Muscle of leg (tissue), 3 donors: ENCODE measurements at regions not wholly inside any gene's neighbourhood (a gene's known extent, or its start where the extent isn't known, plus 50 kb on each side); places are given as distances from the start of the nearest gene placed in this dataset.

ENCODE experiments used
- DNase-seq: peaks from one replicate; pipeline ENCODE4 v3.0.0; 2013
- H3K27ac ChIP-seq: one replicate; pipeline ENCODE4 v1.5.1; 2013; ENCODE audit warnings: mild to moderate bottlenecking, low read length, control low read depth
- H3K27me3 ChIP-seq: one replicate; pipeline ENCODE4 v1.6.1; 2013; ENCODE audit warnings: low read length; ENCODE audit not compliant: control insufficient read depth, insufficient read depth
- H3K36me3 ChIP-seq: one replicate; pipeline ENCODE4 v1.6.1; 2013; ENCODE audit warnings: low read length; ENCODE audit not compliant: control insufficient read depth, insufficient read depth
- H3K4me1 ChIP-seq: one replicate; pipeline ENCODE4 v1.6.1; 2013; ENCODE audit warnings: low read length; ENCODE audit not compliant: control insufficient read depth, insufficient read depth
- H3K4me3 ChIP-seq: one replicate; pipeline ENCODE4 v1.5.1; 2013; ENCODE audit warnings: low read length, control low read depth
- H3K9me3 ChIP-seq: replicated peaks from 2 replicates; pipeline ENCODE4 v1.6.1; 2013; ENCODE audit warnings: low read depth, low read length; ENCODE audit not compliant: control insufficient read depth
- WGBS: methylation state at CpG from one replicate; pipeline ENCODE4 v1.1.5; 2013; ENCODE audit warnings: missing lambda C conversion rate; ENCODE audit not compliant: insufficient coverage; 5-methylcytosine and 5-hydroxymethylcytosine counted together

GRCh38 chrX:36640232-36640631 is 367.9 kb upstream of the FAM47C start:
- Histone ChIP-seq H3K36me3 (no peaks in the 10 kb centered on the region), H3K9me3 (no peaks in the 10 kb centered on the region), H3K27me3 (peaks cover 9% of the 10 kb centered on the region), H3K27ac (no peak overlapping the region), H3K4me3 (no peak overlapping the region), H3K4me1 (no peaks in the 10 kb centered on the region)
- 71% methylated on average over 2 of the region's 4 CpGs for WGBS
- no peak for DNase-seq

- H3K27ac ChIP-seq = no peak overlapping the region
- no peak for DNase-seq
- H3K9me3 ChIP-seq = no peaks in the 10 kb centered on the region
- 80% methylated on average over 2 of the region's 3 CpGs for WGBS
- H3K27me3 ChIP-seq = peaks cover 9% of the 10 kb centered on the region
- no peak overlapping the region for H3K4me3 ChIP-seq
- H3K36me3 ChIP-seq = no peaks in the 10 kb centered on the region
- H3K4me1 ChIP-seq = no peaks in the 10 kb centered on the region
Measured at GRCh38 chrX:36642052-36642451, 366.1 kb upstream of the FAM47C start.

GRCh38 chrX:36650622-36651021 is 357.5 kb upstream of the FAM47C start:
- no peaks in the 10 kb centered on the region for H3K9me3 ChIP-seq
- no peaks in the 10 kb centered on the region for H3K4me1 ChIP-seq
- no peak overlapping the region for H3K4me3 ChIP-seq
- H3K27me3 ChIP-seq = peaks cover 2% of the 10 kb centered on the region
- peak; percentile 0 for DNase-seq
- no peaks in the 10 kb centered on the region for H3K36me3 ChIP-seq
- no peak overlapping the region for H3K27ac ChIP-seq
- WGBS = no CpG with 5 or more reads among the region's 3 CpGs

- no peak for DNase-seq
- Histone ChIP-seq H3K9me3 (no peaks in the 10 kb centered on the region), H3K4me1 (no peaks in the 10 kb centered on the region), H3K36me3 (no peaks in the 10 kb centered on the region), H3K4me3 (no peak overlapping the region), H3K27me3 (peaks cover 4% of the 10 kb centered on the region), H3K27ac (no peak overlapping the region)
- WGBS = no CpG with 5 or more reads among the region's 1 CpG
Measured at GRCh38 chrX:36683507-36683906, 324.7 kb upstream of the FAM47C start.

GRCh38 chrX:36684053-36684452 is 324.1 kb upstream of the FAM47C start:
- peaks cover 8% of the 10 kb centered on the region for H3K27me3 ChIP-seq
- H3K9me3 ChIP-seq = no peaks in the 10 kb centered on the region
- DNase-seq = no peak
- no peaks in the 10 kb centered on the region for H3K36me3 ChIP-seq
- no peak overlapping the region for H3K4me3 ChIP-seq
- H3K27ac ChIP-seq = no peak overlapping the region
- no peaks in the 10 kb centered on the region for H3K4me1 ChIP-seq

- Histone ChIP-seq H3K4me3 (no peak overlapping the region), H3K27me3 (peaks cover 19% of the 10 kb centered on the region), H3K36me3 (no peaks in the 10 kb centered on the region), H3K27ac (no peak overlapping the region), H3K4me1 (no peaks in the 10 kb centered on the region), H3K9me3 (no peaks in the 10 kb centered on the region)
- WGBS = 61% methylated on average over 2 of the region's 3 CpGs
- no peak for DNase-seq
Measured at GRCh38 chrX:36721990-36722389, 286.2 kb upstream of the FAM47C start.

GRCh38 chrX:36753602-36754001 is 254.6 kb upstream of the FAM47C start:
- H3K27me3 ChIP-seq = peaks cover 8% of the 10 kb centered on the region
- H3K9me3 ChIP-seq = no peaks in the 10 kb centered on the region
- 63% methylated on average over 2 of the region's 2 CpGs for WGBS
- DNase-seq = no peak
- no peaks in the 10 kb centered on the region for H3K36me3 ChIP-seq
- H3K4me1 ChIP-seq = no peaks in the 10 kb centered on the region
- H3K4me3 ChIP-seq = no peak overlapping the region
- no peak overlapping the region for H3K27ac ChIP-seq

GRCh38 chrX:36787752-36788151 is 220.4 kb upstream of the FAM47C start:
- Histone ChIP-seq H3K4me1 (no peaks in the 10 kb centered on the region), H3K27ac (no peak overlapping the region), H3K27me3 (peaks cover 8% of the 10 kb centered on the region), H3K36me3 (no peaks in the 10 kb centered on the region), H3K9me3 (no peaks in the 10 kb centered on the region), H3K4me3 (no peak overlapping the region)
- no peak for DNase-seq
- 56% methylated on average over 1 of the region's 2 CpGs for WGBS

- Histone ChIP-seq H3K9me3 (no peaks in the 10 kb centered on the region), H3K4me3 (no peak overlapping the region), H3K4me1 (no peaks in the 10 kb centered on the region), H3K27me3 (peaks cover 4% of the 10 kb centered on the region), H3K36me3 (no peaks in the 10 kb centered on the region), H3K27ac (no peak overlapping the region)
- 40% methylated on average over 1 of the region's 4 CpGs for WGBS
- no peak for DNase-seq
Measured at GRCh38 chrX:36803151-36803550, 205.0 kb upstream of the FAM47C start.

GRCh38 chrX:36804066-36804465 is 204.1 kb upstream of the FAM47C start:
- 80% methylated on average over 1 of the region's 6 CpGs for WGBS
- Histone ChIP-seq H3K27ac (no peak overlapping the region), H3K27me3 (peaks cover 6% of the 10 kb centered on the region), H3K9me3 (no peaks in the 10 kb centered on the region), H3K4me3 (no peak overlapping the region), H3K4me1 (no peaks in the 10 kb centered on the region), H3K36me3 (no peaks in the 10 kb centered on the region)
- no peak for DNase-seq

GRCh38 chrX:36844857-36845256 is 163.3 kb upstream of the FAM47C start:
- no peak overlapping the region for H3K4me3 ChIP-seq
- no peak for DNase-seq
- H3K27me3 ChIP-seq = no peaks in the 10 kb centered on the region
- H3K27ac ChIP-seq = no peak overlapping the region
- no peaks in the 10 kb centered on the region for H3K9me3 ChIP-seq
- no peaks in the 10 kb centered on the region for H3K4me1 ChIP-seq
- WGBS = no CpG with 5 or more reads among the region's 3 CpGs
- H3K36me3 ChIP-seq = no peaks in the 10 kb centered on the region
